ENCODE measurements at regions not wholly inside any gene's neighbourhood (a gene's known extent, or its start where the extent isn't known, plus 50 kb on each side); places are given as distances from the start of the nearest gene placed in this dataset.
"Not testable (repeated sequence)": the region's sequence is repeated elsewhere in the genome, so short reads cannot be mapped to it uniquely, and the experiment has no call there.

- intact Hi-C loops (cut with DNase I) = no loop called here
- TF ChIP-seq EP300 (IDR thresholded peaks at IDR 0.05) = no peak
- TF ChIP-seq CTCF (IDR thresholded peaks at IDR 0.05) = no peak
- TF ChIP-seq POLR2A (IDR thresholded peaks at IDR 0.05) = no peak
- WGBS, 3 donors = 75 to 87% (median 78%) methylated on average over 2 of the region's 2 CpGs
- Histone ChIP-seq H3K36me3 (no peaks in the 10 kb centered on the region), H3K4me1 (ENCODE audit: insufficient read depth) (no peaks in the 10 kb centered on the region), H3K27ac (no peak overlapping the region), H3K9me3 (no peaks in the 10 kb centered on the region), H3K27me3 (no peaks in the 10 kb centered on the region), H3K4me3 (no peak overlapping the region)
- no peak for DNase-seq
These were observed 136.3 kb upstream of the PLXNC1 start for GRCh38 chr12:94012071-94012470.

- H3K9me3 ChIP-seq = no peaks in the 10 kb centered on the region
- H3K4me3 ChIP-seq = no peak overlapping the region
- DNase-seq = no peak
- intact Hi-C loops (cut with DNase I) = no loop called here
- TF ChIP-seq CTCF (IDR thresholded peaks at IDR 0.05) = no peak
- TF ChIP-seq POLR2A (IDR thresholded peaks at IDR 0.05) = no peak
- no peak for TF ChIP-seq EP300 (IDR thresholded peaks at IDR 0.05)
- no peaks in the 10 kb centered on the region for H3K4me1 ChIP-seq (ENCODE audit: insufficient read depth)
- no peaks in the 10 kb centered on the region for H3K36me3 ChIP-seq
- H3K27ac ChIP-seq = no peak overlapping the region
- H3K27me3 ChIP-seq = no peaks in the 10 kb centered on the region
- 34 to 45% (median 39%) methylated on average over 1 of the region's 1 CpG for WGBS, 3 donors
These were observed 135.8 kb upstream of the PLXNC1 start for GRCh38 chr12:94012590-94012989.

GRCh38 chr12:94017247-94017646 lies 131.1 kb upstream of the PLXNC1 start:
- H3K9me3 ChIP-seq; H3K27me3 ChIP-seq; DNase-seq; H3K36me3 ChIP-seq; H3K4me3 ChIP-seq; H3K27ac ChIP-seq; H3K4me1 ChIP-seq (ENCODE audit: insufficient read depth): not testable (repeated sequence)
- WGBS, 3 donors = 97 to 98% (median 97%) methylated on average over 2 of the region's 2 CpGs
- intact Hi-C loops (cut with DNase I) = loop anchor here in 1 of 4 donors (5.0 kb wide), 1 partner anchor 1530 kb away; no protein-coding TSS in a partner anchor

- intact Hi-C loops (cut with DNase I) = no loop called here
These were observed 128.0 kb upstream of the PLXNC1 start for GRCh38 chr12:94020335-94020734.

GRCh38 chr12:94023879-94024278 lies 124.5 kb upstream of the PLXNC1 start:
- Histone ChIP-seq H3K4me3 (no peak overlapping the region), H3K27me3 (no peaks in the 10 kb centered on the region), H3K9me3 (no peaks in the 10 kb centered on the region), H3K27ac (no peak overlapping the region), H3K4me1 (ENCODE audit: insufficient read depth) (no peaks in the 10 kb centered on the region), H3K36me3 (no peaks in the 10 kb centered on the region)
- no peak for DNase-seq
- no peak for TF ChIP-seq POLR2A (IDR thresholded peaks at IDR 0.05)
- intact Hi-C loops (cut with DNase I) = no loop called here

More at GRCh38 chr12:94020335-94020734, 128.0 kb upstream of the PLXNC1 start:
- H3K27me3 ChIP-seq = no peaks in the 10 kb centered on the region
- no peaks in the 10 kb centered on the region for H3K4me1 ChIP-seq (ENCODE audit: insufficient read depth)
- no peaks in the 10 kb centered on the region for H3K9me3 ChIP-seq
- DNase-seq = no peak
- no peak overlapping the region for H3K4me3 ChIP-seq
- TF ChIP-seq POLR2A (IDR thresholded peaks at IDR 0.05) (no peak), CTCF (IDR thresholded peaks at IDR 0.05) (no peak), EP300 (IDR thresholded peaks at IDR 0.05) (no peak)
- H3K27ac ChIP-seq = no peak overlapping the region
- H3K36me3 ChIP-seq = no peaks in the 10 kb centered on the region
- 50 to 56% (median 54%) methylated on average over 1 of the region's 1 CpG for WGBS, 3 donors

- no peaks in the 10 kb centered on the region for H3K36me3 ChIP-seq
- intact Hi-C loops (cut with DNase I) = no loop called here
- TF ChIP-seq EP300 (IDR thresholded peaks at IDR 0.05) (no peak), POLR2A (IDR thresholded peaks at IDR 0.05) (no peak)
- 80 to 85% (median 82%) methylated on average over 4 of the region's 4 CpGs for WGBS, 3 donors
- no peak for DNase-seq
- H3K4me3 ChIP-seq = no peak overlapping the region
- no peaks in the 10 kb centered on the region for H3K27me3 ChIP-seq
- no peaks in the 10 kb centered on the region for H3K9me3 ChIP-seq
- no peaks in the 10 kb centered on the region for H3K4me1 ChIP-seq (ENCODE audit: insufficient read depth)
- H3K27ac ChIP-seq = no peak overlapping the region
These were observed 123.3 kb upstream of the PLXNC1 start for GRCh38 chr12:94025068-94025467.
